ENCODE measurements at regions not wholly inside any gene's neighbourhood (a gene's known extent, or its start where the extent isn't known, plus 50 kb on each side); places are given as distances from the start of the nearest gene placed in this dataset.

- TF ChIP-seq CTCF (IDR thresholded peaks at IDR 0.05; ENCODE audit: low read length) (no peak), EZH2phosphoT487 (IDR thresholded peaks at IDR 0.05; ENCODE audit: low read length) (no peak)
Measured at GRCh38 chr1:213606252-213606820, 381.4 kb upstream of the PROX1 start.

Measured in MM.1S (cell line).